ENCODE measurements at regions not wholly inside any gene's neighbourhood (a gene's known extent, or its start where the extent isn't known, plus 50 kb on each side); places are given as distances from the start of the nearest gene placed in this dataset.

- no peak overlapping the region for H3K27ac ChIP-seq (ENCODE audit: control insufficient read depth, insufficient read depth, low read length)
- dilution Hi-C loops (cut with MboI; ENCODE audit: extremely low pct_ligation_motif_present, low sequenced_read_pairs) = no loop called here
Measured at GRCh38 chr21:14863745-14864210, 201.0 kb downstream of the NRIP1 start.

GRCh38 chr21:14862794-14863720, 201.7 kb downstream of the NRIP1 start:
- TF ChIP-seq CTCF (optimal IDR thresholded peaks at IDR 0.05 in 1 of 3, IDR thresholded peaks at IDR 0.05 in 1 of 3, conservative IDR thresholded peaks at IDR 0.05 in 1 of 3; ENCODE audit: extremely low read depth in 1 of 3, insufficient read depth in 2 of 3, low read length in 3 of 3) (peak in 2 of 3 experiments; percentile 18 to 28), EZH2 (IDR thresholded peaks at IDR 0.05; ENCODE audit: low read length) (no peak)
- H4K20me1 ChIP-seq (ENCODE audit: control insufficient read depth, extremely low read depth, insufficient read depth, low read length) = no peaks in the 10 kb centered on the region
- H3K4me1 ChIP-seq (ENCODE audit: control insufficient read depth, extremely low read depth, insufficient read depth, low read length) = peaks cover 12% of the 10 kb centered on the region
- FAIRE-seq = no peak
- DNase-seq (ENCODE audit: low read depth, low spot score) = no peak
- H3K36me3 ChIP-seq (ENCODE audit: control insufficient read depth in 2 of 2, extremely low read depth in 1 of 2, insufficient read depth in 2 of 2, low read length in 2 of 2) = no peaks in the 10 kb centered on the region
- dilution Hi-C loops (cut with MboI; ENCODE audit: extremely low pct_ligation_motif_present, low sequenced_read_pairs) = no loop called here
- H3K27ac ChIP-seq (ENCODE audit: control insufficient read depth, insufficient read depth, low read length) = no peak overlapping the region
- H3K27me3 ChIP-seq (ENCODE audit: control insufficient read depth, extremely low read depth, insufficient read depth, low read length) = no peaks in the 10 kb centered on the region
- no peak overlapping the region for H3K4me3 ChIP-seq (ENCODE audit: control insufficient read depth in 2 of 3, extremely low read depth in 1 of 3, insufficient read depth in 2 of 3, low read depth in 1 of 3, low read length in 3 of 3)
- H3K9me3 ChIP-seq (ENCODE audit: control insufficient read depth, low read depth, low read length) = no peaks in the 10 kb centered on the region
- no peak overlapping the region for H3K9ac ChIP-seq (ENCODE audit: control insufficient read depth, extremely low read depth, insufficient read depth, low read length)
- H3K9me1 ChIP-seq (ENCODE audit: control insufficient read depth, extremely low read depth, insufficient read depth, low read length) = peaks cover 3% of the 10 kb centered on the region
- H3K79me2 ChIP-seq (ENCODE audit: control insufficient read depth, insufficient read depth, low read length) = no peaks in the 10 kb centered on the region
- no peak overlapping the region for H3K4me2 ChIP-seq (ENCODE audit: control insufficient read depth, extremely low read depth, insufficient read depth, low read depth, low read length)
- no peak overlapping the region for H2AFZ ChIP-seq (ENCODE audit: control insufficient read depth, low read length)

More at GRCh38 chr21:14863745-14864210, 201.0 kb downstream of the NRIP1 start:
- no peak for FAIRE-seq
- H3K9me1 ChIP-seq (ENCODE audit: control insufficient read depth, extremely low read depth, insufficient read depth, low read length) = peaks cover 3% of the 10 kb centered on the region
- no peak for TF ChIP-seq EZH2 (IDR thresholded peaks at IDR 0.05; ENCODE audit: low read length)
- TF ChIP-seq CTCF (optimal IDR thresholded peaks at IDR 0.05 in 1 of 3, IDR thresholded peaks at IDR 0.05 in 1 of 3, conservative IDR thresholded peaks at IDR 0.05 in 1 of 3; ENCODE audit: extremely low read depth in 1 of 3, insufficient read depth in 2 of 3, low read length in 3 of 3) = no peak
- H3K27me3 ChIP-seq (ENCODE audit: control insufficient read depth, extremely low read depth, insufficient read depth, low read length) = no peaks in the 10 kb centered on the region
- no peaks in the 10 kb centered on the region for H4K20me1 ChIP-seq (ENCODE audit: control insufficient read depth, extremely low read depth, insufficient read depth, low read length)
- peaks cover 12% of the 10 kb centered on the region for H3K4me1 ChIP-seq (ENCODE audit: control insufficient read depth, extremely low read depth, insufficient read depth, low read length)
- H3K79me2 ChIP-seq (ENCODE audit: control insufficient read depth, insufficient read depth, low read length) = no peaks in the 10 kb centered on the region
- H3K9ac ChIP-seq (ENCODE audit: control insufficient read depth, extremely low read depth, insufficient read depth, low read length) = no peak overlapping the region
- no peak for DNase-seq (ENCODE audit: low read depth, low spot score)
- H3K9me3 ChIP-seq (ENCODE audit: control insufficient read depth, low read depth, low read length) = no peaks in the 10 kb centered on the region
- H3K4me3 ChIP-seq (ENCODE audit: control insufficient read depth in 2 of 3, extremely low read depth in 1 of 3, insufficient read depth in 2 of 3, low read depth in 1 of 3, low read length in 3 of 3) = no peak overlapping the region
- no peak overlapping the region for H2AFZ ChIP-seq (ENCODE audit: control insufficient read depth, low read length)
- no peak overlapping the region for H3K4me2 ChIP-seq (ENCODE audit: control insufficient read depth, extremely low read depth, insufficient read depth, low read depth, low read length)
- H3K36me3 ChIP-seq (ENCODE audit: control insufficient read depth in 2 of 2, extremely low read depth in 1 of 2, insufficient read depth in 2 of 2, low read length in 2 of 2) = no peaks in the 10 kb centered on the region
